ENCODE measurements at regions not wholly inside any gene's neighbourhood (a gene's known extent, or its start where the extent isn't known, plus 50 kb on each side); places are given as distances from the start of the nearest gene placed in this dataset.

DNA sequence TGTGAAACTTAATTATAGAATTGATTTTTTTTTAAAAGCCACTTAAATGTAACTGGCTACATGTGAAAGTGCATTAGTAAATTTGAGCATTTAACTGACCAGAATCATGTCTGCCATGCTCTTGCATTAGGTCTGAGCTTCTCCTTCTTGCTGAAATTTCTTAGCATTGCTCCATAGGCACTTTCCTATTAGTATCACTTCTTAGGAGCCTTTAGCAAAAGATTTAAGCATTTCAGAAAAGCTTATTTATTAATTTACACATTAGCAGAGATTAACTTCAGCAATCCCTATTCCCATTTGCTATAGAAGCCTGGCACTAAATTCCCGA lies 211.0 kb downstream of the SNX18 start:
- ChIA-PET POLR2A (no interaction called here), CTCF (interaction anchor here (1.2 kb wide), 1 partner anchor 139 kb away, joined by 3 read pairs; no protein-coding TSS in a partner anchor)
- intact Hi-C loops (cut with micrococcal nuclease; ENCODE audit: unreplicated experiment): no loop called here
- Mint-ChIP-seq H3K4me3 (ENCODE audit: unreplicated experiment) (no peak overlapping the region), H3K36me3 (ENCODE audit: insufficient read depth, unreplicated experiment) (no peaks in the 10 kb centered on the region), H3K27me3 (ENCODE audit: insufficient read depth, unreplicated experiment) (peaks cover 10% of the 10 kb centered on the region), H3K27ac (ENCODE audit: unreplicated experiment) (no peak overlapping the region), H3K9me3 (ENCODE audit: unreplicated experiment) (no peaks in the 10 kb centered on the region), H3K4me1 (ENCODE audit: low read depth, unreplicated experiment) (no peaks in the 10 kb centered on the region)
- Histone ChIP-seq H3K4me3 (ENCODE audit: low read depth, low read length) (no peak overlapping the region), H3K27me3 (replicated peaks; ENCODE audit: control insufficient read depth, insufficient read depth, low read length) (no peaks in the 10 kb centered on the region; the same call in 1 of the 2 replicates), H3K4me1 (no peaks in the 10 kb centered on the region), H3K9me3 (no peaks in the 10 kb centered on the region), H3K36me3 (ENCODE audit: control insufficient read depth, insufficient read depth, low read length) (no peaks in the 10 kb centered on the region)
- no TSS peak for BruUV-seq (replicated peaks)
- TF ChIP-seq, protein P1, sequence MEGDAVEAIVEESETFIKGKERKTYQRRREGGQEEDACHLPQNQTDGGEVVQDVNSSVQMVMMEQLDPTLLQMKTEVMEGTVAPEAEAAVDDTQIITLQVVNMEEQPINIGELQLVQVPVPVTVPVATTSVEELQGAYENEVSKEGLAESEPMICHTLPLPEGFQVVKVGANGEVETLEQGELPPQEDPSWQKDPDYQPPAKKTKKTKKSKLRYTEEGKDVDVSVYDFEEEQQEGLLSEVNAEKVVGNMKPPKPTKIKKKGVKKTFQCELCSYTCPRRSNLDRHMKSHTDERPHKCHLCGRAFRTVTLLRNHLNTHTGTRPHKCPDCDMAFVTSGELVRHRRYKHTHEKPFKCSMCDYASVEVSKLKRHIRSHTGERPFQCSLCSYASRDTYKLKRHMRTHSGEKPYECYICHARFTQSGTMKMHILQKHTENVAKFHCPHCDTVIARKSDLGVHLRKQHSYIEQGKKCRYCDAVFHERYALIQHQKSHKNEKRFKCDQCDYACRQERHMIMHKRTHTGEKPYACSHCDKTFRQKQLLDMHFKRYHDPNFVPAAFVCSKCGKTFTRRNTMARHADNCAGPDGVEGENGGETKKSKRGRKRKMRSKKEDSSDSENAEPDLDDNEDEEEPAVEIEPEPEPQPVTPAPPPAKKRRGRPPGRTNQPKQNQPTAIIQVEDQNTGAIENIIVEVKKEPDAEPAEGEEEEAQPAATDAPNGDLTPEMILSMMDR (IDR thresholded peaks at IDR 0.05; ENCODE audit: insufficient read depth in 1 of 2, low read depth in 1 of 2, low read length in 1 of 2, severe bottlenecking in 1 of 2, unreplicated experiment in 1 of 2): no peak
- no peak for DNase-seq

DNA sequence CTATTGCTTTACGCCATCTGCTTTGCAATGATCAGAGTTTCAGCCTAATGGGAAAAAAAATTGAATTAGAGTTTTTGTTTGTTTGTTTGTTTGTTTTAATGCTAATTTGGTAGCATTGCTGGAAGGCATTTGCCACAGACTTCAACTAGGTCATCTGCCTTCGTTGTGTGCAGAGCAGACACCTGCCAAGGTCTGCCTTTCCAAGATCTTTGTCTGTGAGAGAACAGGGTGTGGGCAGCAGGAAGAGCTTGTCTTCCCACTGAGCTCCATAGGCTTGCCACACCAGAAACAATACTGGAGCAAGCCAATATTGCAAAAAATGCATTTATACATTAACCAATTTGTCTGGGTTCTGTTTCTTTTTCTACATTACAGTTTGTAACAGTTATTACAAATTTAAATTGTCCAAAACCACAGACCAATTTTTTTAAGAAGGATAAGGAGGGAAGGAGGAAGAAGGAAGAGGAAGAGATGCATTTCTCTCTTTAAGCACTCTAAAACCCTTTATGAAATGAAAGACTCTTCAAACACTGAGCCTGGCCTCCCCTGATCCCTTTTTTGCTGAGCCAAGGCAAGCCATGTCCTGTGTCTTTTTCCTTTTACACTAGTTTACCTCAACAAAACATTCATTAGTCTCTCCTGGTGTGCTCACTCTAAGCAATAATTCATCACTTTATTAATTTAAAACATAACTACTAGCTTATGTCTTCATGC lies 210.5 kb downstream of the SNX18 start:
- BruUV-seq (replicated peaks): no TSS peak
- H3K27ac Mint-ChIP-seq (ENCODE audit: unreplicated experiment): no peak overlapping the region
- no peak for DNase-seq

DNA sequence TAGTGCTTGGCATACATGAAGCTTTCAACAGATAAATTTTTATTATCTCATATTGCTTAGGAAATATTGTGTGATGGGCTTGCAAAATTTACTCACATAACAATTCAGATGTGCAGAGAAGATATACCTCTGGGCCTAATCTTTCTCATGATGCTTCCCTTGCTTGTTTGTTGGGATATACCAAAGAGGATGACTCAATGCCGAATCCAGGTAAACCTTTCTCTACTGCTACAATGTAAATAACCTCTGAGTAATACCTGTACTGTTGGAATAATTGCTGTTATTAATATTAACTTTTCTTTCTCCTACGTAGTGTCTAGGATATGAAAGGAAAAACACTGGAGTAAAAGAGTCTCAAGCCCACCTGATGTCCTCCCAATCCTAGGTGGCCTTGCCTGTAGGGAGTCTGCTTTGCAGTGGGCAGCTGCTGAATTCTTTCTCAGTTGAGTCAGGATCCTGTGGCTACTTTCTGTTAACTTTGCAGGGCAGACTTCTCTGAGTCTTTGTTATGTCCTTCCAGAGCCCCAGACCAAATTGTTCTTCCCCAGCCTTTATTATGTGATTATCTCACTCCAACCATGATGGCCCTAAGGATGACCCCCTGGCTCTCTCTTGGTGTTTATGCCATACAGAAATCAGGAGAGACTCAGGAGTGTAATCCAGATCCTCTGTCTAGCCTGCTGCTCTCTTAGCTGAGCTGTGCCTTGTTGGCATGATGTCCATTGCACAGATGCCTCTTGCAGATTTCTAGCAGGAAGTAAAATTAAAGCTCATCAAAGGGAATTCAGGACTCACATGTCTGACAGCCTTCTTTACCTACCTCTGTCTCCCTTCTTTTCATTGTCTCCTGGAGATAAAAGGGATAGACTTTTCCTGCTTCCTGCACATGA lies 208.1 kb downstream of the SNX18 start:
- BruUV-seq (replicated peaks): no TSS peak
- Histone ChIP-seq H3K36me3 (ENCODE audit: control insufficient read depth, insufficient read depth, low read length) (no peaks in the 10 kb centered on the region), H3K4me1 (no peaks in the 10 kb centered on the region), H3K9me3 (no peaks in the 10 kb centered on the region), H3K4me3 (ENCODE audit: low read depth, low read length) (no peak overlapping the region), H3K27me3 (replicated peaks; ENCODE audit: control insufficient read depth, insufficient read depth, low read length) (no peaks in the 10 kb centered on the region; the same call in 1 of the 2 replicates)
- no peaks in the 10 kb centered on the region for H3K4me1 Mint-ChIP-seq (ENCODE audit: low read depth, unreplicated experiment)
- ChIA-PET POLR2A (no interaction called here), CTCF (no interaction called here)
- TF ChIP-seq, protein P1 (IDR thresholded peaks at IDR 0.05; ENCODE audit: insufficient read depth in 1 of 2, low read depth in 1 of 2, low read length in 1 of 2, severe bottlenecking in 1 of 2, unreplicated experiment in 1 of 2): no peak
- no peak overlapping the region for H3K27ac Mint-ChIP-seq (ENCODE audit: unreplicated experiment)
- no peak overlapping the region for H3K4me3 Mint-ChIP-seq (ENCODE audit: unreplicated experiment)
- no peaks in the 10 kb centered on the region for H3K36me3 Mint-ChIP-seq (ENCODE audit: insufficient read depth, unreplicated experiment)
- no peaks in the 10 kb centered on the region for H3K9me3 Mint-ChIP-seq (ENCODE audit: unreplicated experiment)
- intact Hi-C loops (cut with micrococcal nuclease; ENCODE audit: unreplicated experiment): no loop called here
- peaks cover 12% of the 10 kb centered on the region for H3K27me3 Mint-ChIP-seq (ENCODE audit: insufficient read depth, unreplicated experiment)
- no peak for DNase-seq

More for the DNA sequence above, 210.5 kb downstream of the SNX18 start:
- Mint-ChIP-seq H3K4me1 (ENCODE audit: low read depth, unreplicated experiment) (no peaks in the 10 kb centered on the region), H3K27me3 (ENCODE audit: insufficient read depth, unreplicated experiment) (peaks cover 9% of the 10 kb centered on the region), H3K4me3 (ENCODE audit: unreplicated experiment) (no peak overlapping the region), H3K9me3 (ENCODE audit: unreplicated experiment) (no peaks in the 10 kb centered on the region), H3K36me3 (ENCODE audit: insufficient read depth, unreplicated experiment) (no peaks in the 10 kb centered on the region)
- Histone ChIP-seq H3K9me3 (no peaks in the 10 kb centered on the region), H3K4me3 (ENCODE audit: low read depth, low read length) (no peak overlapping the region), H3K36me3 (ENCODE audit: control insufficient read depth, insufficient read depth, low read length) (no peaks in the 10 kb centered on the region), H3K27me3 (replicated peaks; ENCODE audit: control insufficient read depth, insufficient read depth, low read length) (no peaks in the 10 kb centered on the region; the same call in 1 of the 2 replicates), H3K4me1 (no peaks in the 10 kb centered on the region)
- CTCF ChIA-PET: interaction anchor here (1.2 kb wide), 1 partner anchor 140 kb away, joined by 3 read pairs; no protein-coding TSS in a partner anchor
- intact Hi-C loops (cut with micrococcal nuclease; ENCODE audit: unreplicated experiment): no loop called here
- POLR2A ChIA-PET: no interaction called here
- TF ChIP-seq, protein P1 (IDR thresholded peaks at IDR 0.05; ENCODE audit: insufficient read depth in 1 of 2, low read depth in 1 of 2, low read length in 1 of 2, severe bottlenecking in 1 of 2, unreplicated experiment in 1 of 2): no peak
